NCI-H524 (cell line): ENCODE measurements at regions not wholly inside any gene's neighbourhood (a gene's known extent, or its start where the extent isn't known, plus 50 kb on each side); places are given as distances from the start of the nearest gene placed in this dataset.

Experiments
- DNase-seq, 2 experiments: peaks; one replicate each; lab custom pipeline; 2025; lab: John Stamatoyannopoulos, UW

DNA sequence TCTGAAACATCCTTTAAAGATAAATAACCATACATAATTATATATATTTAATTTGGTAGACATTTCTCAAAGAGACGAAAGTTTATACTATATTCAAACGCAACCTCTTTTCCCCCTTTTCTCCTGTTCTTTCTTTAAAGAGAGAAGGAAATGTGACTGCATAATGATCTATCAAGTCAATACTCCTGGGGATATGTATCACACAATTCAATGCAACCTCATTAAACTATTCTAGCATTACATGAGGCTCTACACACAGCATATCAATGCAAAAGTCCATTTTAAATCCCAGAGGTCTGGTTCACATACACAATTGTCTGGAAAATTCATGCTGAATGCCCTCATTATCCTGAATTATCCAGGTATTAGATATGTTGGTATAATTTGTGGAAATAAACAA, 330.7 kb downstream of the LMX1A start:
- DNase-seq: no peak

DNA sequence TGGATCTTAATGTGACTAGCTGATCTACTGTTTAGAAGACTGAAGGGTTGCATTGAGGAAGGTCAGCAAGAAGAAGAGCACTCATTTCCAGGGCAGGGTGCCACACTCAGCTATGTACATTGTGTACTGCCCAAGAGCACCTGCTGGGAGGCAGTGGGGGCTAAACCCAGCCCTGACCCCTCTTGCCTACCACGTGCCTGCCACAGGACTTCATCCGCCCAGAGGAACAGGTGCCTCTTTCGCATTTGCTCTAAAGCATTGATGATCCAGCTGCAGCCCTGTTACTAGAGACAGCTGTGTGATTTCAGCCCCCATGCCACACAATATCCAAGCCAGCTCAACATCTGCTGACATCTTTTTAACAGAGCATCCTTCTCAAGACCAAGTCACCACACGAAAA, 341.8 kb downstream of the LMX1A start:
- DNase-seq: no peak

DNA sequence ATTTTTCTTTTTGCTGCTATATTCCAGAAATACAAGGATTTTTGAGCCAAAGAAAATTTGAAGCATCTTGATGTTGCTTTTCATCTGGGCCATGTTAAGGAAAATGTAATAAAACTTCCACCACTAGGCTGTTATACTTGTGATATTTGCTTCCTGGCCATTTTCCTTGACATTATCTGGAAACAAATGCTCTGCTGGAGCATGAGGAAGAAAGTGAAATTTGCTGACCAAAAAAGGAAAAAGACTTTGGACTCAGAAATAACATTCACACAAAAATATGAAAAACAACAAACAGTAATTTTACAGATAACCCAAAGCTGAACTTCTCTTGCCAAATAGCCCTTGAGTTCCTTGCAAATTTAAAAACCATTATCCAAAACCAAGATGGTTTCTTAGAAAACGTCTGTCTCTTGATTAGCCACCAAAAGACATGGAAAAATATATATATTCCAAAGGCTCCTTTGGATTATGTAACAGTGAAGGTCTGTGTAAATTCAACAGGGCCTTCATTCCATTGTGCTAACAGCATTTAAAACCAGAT, 344.5 kb downstream of the LMX1A start:
- no peak for DNase-seq

DNA sequence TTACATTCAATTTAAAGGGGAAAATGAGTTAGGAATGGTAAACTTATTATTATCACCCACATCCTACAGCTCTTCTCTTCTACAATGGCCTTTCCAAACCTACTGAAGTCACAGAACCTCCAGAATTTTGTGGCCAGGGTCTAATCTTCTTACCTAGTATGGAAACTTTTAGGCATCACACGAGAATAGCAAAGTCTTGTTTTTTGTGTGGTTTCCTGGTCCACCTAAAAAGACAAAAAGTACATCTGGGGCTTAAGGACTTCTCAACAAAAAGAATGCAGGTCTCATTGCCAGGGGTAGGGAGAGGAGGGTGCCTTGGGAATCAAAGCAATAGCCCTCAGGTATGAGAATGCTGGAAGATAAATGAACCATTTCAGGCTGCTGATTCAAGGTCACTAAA, 345.3 kb downstream of the LMX1A start:
- no peak for DNase-seq

DNA sequence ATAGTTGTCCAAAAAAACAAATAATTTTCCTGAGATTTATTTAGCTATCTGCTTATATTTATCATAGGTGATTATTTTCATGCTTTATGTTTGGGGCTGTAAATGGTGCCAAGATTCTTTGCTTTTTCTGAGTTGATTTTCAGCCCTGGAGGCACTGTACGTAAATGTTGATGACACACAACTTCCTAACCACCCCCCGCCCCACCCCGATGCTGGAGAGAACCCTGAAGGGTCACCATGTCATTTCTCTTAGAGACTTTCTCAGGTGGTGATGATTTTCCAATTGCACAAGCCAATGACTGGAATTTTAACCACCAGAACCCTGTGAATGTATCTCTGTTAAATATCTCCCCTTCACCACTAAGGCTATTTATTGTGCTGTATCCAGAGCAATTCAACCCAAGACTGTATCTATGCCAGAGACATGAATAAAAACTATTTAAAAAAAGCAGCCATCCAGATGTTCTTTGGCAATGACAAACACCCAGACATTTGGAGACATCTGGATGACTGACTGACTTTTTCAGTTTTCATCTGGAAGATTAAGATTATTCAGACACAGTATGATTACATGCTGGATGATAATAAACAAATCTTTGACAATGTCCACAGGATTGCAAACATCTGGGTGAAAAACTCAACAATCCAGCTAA, 346.0 kb downstream of the LMX1A start:
- DNase-seq: no peak

DNA sequence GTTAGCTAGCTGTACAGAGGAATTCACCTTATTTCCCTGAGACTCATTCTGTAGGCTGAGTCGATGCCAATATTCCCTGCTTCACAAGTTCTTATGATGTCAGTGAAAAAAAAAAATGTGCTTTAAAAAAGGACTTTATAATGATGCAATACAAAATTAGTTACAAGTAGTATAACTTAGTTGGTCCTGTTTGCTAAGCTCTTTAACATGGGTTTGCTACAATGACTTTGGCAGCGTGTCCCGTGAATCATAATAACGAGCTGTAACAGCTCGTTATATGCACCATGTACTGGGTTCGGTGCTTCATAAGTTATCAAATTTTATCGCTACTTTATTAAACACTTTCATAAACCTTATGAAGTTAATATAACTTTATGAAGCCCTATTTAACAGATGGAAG, 349.7 kb downstream of the LMX1A start:
- no peak for DNase-seq

DNA sequence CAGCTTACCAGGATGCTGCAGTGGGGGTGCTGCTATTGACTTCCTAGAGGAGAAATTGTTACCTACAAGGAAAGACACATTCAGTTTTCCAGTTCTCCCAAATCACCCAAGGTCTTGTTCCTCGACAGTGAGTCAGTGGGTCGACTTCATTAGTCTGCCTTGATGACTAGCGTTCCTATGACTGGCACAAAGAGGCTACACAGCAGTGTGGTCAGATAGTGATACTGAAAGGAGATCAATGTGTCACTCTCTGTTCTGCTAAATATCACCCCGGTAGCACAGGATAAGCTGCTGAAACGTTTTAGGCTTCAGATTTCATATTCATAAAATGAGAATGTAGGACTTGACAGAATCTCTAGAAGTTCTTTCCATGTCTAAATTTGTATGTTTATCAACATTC, 357.4 kb downstream of the LMX1A start:
- DNase-seq: no peak

DNA sequence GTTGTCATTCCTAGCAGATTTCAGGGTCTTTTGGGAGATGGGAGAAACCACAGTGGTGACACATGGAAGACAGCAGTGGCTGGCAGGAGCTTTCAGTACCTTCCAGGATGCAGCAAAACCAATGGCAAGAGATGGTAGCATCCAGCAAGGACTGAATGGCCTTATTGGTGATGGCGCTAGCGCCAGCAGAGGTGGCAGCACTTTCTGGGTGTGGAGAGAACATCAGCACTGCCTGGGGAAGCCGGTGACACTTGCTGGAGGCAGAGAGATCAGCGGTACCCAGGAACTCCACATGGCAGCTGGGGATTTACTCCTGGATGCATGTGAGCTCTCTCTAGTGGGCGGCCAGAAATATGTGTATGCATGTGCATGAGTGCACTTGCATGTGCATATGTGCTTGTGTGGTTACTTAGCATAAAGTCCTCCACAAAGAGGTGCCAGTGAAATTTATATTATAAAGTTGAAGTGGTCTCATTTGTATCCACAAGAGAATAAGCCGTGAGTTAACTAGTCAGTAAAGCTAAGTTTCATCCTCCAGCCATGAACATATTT, 364.7 kb downstream of the LMX1A start:
- no peak for DNase-seq

DNA sequence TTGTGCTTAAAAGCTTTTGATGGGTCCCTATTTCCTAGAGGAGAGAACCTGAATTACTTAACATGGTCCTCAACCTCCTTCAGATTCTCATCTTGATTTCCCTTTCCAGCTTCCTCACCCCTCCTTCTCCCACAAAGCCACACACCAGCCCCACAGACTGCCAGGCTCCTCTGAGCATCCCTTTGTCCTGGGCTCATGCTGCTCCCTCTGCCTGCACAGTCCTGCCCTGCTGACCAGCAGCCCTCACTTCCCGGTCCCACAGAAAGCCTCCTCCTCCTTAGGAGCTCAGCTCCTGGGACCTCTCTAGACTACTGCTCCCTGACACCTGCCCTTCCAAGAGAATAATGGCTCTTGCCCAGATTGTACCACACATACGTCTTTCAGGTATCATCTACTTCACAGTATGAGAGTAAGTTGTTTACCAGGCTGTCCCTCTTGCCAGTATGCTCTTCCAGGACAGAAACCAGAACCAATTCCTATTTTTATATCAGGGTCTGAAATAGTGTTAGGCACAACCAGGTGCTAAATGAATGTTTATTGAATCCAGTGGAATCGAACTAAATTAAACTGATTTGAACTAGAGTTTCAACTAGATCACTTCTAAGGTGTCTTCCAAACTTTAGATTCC, 373.4 kb downstream of the LMX1A start:
- no peak for DNase-seq

DNA sequence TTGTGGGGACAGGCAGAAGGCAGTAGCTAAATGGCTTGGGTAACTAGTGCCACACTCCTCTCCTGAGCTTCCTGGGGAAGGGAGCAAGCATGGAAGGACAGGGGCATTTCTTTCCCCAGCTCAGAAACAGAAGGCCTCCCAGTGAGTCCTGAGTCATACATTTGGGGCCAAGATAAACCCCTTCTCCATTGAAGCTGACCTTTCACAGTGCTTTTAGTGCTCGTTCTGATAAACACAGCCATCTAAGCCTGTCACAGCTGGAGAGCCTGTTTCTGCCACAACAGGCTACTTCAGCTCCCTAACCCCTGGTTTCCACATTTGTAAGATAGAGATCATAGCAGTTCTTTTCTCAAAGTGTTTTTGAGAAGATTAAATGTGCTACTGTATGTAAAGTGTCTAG, 374.0 kb downstream of the LMX1A start:
- DNase-seq: no peak

DNA sequence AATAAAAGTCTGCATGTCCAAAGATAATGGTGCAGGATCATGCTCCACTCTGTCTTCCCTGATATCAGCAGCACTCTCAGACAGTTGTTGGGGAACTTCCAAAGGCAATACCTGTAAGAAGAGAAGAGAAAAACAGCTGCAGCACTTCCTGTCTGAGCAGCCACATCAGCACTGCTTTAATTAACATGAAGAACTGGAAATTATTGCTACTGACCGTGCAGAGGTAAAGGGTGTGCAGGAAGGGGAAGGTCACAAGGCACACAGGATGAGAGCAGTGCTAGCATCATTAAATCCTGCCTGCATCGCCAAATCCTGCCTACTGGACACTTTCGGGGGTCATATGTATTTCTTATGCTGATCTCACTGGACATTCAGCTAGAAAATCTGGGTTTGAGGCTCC, 379.0 kb downstream of the LMX1A start:
- no peak for DNase-seq

DNA sequence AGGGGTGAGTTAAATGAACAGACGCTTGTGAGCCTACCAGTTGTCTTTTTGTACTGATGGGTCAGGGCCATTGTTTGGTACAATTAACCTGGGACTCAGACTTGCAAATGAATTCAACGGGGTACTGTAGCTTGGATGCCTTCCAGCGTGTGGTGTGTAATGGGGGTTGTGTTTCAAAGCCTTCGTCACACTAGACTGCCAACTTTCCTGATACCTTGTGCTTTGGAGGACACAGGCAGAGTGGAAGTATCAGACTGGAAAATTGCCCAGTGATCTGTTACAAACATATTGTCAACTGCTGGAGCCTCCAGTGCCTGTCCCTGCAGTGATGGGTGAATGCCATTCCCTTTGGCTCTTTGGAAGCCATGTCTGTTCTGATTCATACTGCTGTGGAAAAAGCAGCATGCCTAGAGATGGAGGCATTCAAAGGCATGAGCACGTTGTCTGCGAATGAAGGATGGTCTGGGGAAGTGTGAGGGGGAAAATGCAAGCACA, 384.5 kb downstream of the LMX1A start:
- DNase-seq: no peak

DNA sequence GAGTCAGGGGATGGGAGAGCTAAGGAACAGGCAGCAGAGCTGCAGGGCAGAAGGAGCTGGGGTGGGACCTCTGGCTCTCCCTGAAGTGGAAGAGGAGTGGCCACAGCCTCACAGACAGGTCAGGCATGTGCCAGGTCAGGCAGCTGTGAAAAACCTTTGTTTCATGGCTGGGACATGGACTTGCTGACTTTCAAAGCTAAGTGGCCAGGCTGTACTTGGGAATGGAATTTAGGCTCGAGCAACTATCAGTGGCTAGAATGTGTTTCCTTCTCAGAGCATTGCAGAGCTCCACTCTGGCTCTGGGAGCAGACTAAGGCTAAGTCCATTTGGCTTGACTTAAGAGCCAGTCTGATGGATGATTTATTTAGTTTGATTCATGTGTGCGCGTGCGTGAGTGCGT, 385.1 kb downstream of the LMX1A start:
- DNase-seq: no peak

DNA sequence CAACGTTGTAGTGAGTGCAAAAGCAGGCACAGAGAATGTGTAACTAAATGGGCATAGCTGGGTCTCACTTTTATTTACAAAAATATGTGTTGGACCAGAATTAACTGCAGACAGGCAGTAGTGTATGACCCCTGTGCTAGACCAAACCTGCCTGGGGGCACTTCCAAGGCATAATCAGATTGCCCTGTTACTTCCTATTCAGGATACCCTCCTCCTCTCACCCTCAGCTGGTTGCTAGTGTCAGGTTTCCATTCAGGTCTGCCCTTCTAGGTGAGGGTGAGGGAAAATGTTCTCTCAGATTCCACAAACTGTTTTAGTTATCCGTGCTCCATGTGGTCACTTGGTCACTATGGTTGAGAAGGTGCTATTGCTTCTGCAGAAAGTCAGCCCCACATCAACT, 387.3 kb downstream of the LMX1A start:
- no peak for DNase-seq

DNA sequence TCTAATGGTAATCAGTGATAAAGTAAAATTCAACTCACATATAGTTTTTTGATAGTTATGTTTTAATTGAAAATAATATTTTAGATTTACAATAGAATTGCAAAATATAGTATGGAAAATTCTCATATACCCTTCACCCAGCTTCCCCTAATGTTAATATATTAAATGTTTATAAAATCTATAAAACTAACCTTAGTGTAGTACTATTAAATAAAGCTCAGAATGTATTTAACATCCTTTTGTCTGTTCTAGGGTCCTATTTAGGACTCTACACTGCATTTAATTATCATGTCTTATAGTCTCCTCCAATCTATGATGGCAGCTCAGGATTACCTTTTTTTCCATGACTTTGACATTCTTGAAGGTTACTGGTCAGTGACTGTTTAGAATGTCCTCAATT, 389.2 kb downstream of the LMX1A start:
- no peak for DNase-seq

DNA sequence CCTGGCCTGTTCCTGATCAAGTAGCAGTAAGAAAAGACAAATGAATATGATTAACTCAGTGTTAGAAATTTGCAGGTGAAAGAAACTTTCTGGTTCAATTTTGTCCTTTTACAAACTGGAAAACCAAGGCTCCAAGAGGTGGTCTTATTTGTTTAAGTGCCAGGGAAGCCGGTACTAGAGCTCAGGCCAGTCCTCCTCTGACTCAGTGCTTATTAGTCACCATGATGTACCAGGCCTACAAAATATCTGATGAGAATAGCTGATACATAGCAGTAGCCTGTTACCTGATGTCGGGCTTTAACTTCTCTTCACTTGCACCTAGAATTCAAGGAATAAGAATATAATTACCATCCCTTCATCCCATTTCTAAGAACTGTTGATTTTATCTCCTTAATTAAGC, 394.8 kb downstream of the LMX1A start:
- no peak for DNase-seq

DNA sequence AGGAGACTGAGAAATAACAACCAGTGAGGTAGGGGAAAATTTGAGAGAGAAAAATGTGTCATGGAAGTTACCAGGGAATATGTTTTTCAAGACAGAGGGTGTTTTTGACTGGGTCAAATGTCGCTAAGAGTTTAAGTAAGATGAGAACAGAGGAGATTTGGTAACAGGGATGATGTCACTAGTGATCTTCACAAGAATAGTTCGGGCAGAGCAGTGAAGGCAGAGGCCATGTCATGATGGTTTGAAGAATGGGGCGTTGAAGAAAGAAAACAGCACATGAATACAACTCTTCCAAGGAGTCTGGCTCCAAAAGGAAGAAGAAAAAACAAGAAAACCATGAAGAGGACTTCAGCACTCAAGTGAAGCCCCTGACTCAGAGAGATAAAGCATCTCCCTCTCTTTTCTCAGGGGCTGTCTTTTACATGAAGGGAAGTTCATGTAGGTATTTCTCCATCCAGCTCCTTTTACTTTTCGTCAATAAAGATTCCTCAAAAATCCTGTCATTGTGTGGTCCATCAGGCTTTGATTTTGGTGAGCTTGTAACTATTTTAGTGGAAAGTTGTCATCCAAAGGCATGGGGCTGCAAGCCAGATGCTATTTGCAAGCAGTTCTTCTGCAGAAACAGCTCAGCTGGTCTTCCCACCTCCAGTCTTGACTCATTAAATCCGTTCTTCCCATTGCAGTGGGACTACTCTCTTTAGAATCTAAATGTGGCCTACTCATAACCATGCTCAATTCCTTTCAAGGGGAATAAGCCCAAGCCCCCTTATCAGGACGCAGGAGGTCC, 397.3 kb downstream of the LMX1A start:
- DNase-seq: no peak

DNA sequence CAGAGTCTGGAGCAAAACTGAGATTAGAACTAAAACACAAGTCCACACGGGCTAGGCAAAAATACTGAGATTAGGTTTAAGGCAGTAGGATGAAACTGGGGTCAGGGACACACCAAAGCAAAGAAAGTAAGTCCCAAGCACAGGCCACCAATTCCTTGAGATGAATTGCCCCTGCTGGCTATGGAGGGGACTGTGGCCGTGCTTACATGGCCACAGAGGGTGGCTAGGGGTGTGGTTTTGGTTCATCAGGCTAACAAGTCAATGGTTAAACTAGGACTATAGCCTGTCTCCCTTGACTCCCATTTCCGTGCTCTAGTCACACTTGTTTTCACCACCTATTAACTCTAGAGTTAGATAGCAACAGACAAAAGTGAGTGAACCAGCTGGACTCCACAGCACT, 394.8 kb downstream of the PBX1 start:
- DNase-seq: no peak

DNA sequence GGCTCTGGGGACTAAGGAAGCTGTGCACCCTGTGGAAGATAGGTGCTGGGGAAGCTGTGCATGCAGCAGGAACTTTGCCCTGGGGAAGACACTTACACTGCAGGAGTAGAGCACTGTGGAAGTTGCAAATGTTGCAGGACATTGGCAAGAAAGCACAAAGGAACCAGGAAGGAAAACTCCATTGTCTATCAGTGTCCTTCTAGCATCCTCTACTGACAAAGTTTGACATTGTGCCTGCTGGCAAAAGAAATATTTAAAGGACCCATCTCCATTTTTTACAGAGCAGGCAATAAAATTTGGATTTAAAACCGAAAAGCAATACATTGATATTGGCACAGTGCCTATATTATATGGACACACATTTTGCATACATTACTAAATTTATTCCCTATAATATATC, 394.1 kb downstream of the PBX1 start:
- DNase-seq: no peak

DNA sequence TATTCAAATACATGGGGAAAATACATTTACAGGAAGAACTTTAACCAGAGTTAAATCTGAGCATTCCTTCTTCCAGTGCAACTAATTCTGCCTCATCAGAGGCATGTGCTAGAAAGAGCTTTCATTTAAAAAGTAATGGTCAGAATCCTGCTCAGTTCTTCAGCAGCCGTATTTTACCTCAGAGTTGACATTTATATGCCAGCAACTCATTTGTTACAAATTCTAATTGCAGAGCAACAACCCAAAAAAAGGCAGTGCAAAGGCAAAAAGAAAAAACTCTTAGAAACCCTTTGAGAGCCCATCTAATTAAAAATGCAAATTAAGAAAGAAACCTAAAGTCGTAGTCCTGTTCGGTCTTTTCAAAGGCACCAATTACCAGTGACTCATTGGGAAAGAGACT, 392.5 kb downstream of the PBX1 start:
- no peak for DNase-seq

DNA sequence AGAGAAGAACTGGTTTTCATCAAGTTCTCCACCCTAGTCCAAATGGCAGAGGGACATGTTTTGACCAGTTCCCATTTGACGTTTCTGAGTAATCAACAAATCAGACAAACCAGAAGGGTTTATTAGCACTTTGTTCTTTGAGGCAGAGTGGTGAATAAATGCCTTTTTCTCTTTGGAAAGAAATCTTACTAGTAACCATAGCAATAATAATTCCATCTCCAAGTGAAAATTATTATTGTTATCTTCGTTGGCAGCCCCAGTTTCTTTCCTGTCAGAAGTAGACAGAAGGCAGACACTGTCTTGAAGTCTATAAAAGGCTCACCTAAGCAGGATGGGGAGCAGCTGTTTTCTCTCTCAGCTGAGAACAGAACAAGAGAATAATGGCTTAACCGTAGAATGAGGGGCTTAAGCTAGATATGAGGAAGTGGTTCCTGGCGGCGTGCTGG, 391.6 kb downstream of the PBX1 start:
- peak in 1 of 2 experiments; percentile 46 for DNase-seq

DNA sequence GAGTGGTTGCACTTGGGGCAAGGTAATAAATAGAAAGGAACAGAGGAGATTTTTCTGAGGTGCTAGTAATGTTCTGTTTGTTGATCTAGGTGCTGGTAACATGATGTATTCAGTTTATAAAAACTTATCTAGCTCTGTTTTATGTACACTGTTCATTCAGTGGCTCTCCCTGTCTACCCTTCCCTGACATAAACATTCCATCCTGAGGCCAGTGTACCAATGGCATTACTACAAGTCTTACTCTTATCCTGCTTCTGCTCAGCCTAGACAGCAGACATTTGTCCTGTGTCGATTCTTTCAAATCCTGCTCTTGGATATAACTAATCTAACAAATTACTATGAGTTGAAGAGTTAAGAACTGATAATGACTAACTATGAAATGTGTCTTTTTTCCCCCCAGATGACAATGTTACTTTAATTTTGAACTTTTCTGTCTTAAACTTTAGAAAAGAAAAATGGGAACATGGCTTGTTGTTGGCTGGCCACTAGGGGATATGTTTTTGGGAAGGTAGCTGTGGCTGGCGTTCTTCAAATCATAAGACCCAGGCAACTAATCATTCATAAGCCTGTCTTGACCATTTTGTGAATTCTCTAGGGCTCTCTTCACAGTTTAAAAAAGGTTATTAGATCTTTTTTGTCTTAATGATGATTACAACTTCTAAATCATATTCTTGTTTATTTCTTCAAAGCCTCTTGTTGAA, 390.9 kb downstream of the PBX1 start:
- no peak for DNase-seq
